ENCODE measurements at regions not wholly inside any gene's neighbourhood (a gene's known extent, or its start where the extent isn't known, plus 50 kb on each side); places are given as distances from the start of the nearest gene placed in this dataset.

- H3K27ac ChIP-seq (ENCODE audit: low read depth in 1 of 2, low read length in 2 of 2) = no peak overlapping the region
- POLR2A ChIA-PET = interaction anchor here (1.1 to 1.6 kb wide), 3 partner anchors 23 to 377 kb away, joined by 3 to 4 read pairs (median 3); no protein-coding TSS in a partner anchor
- CTCF ChIA-PET = no interaction called here
Observed at GRCh38 chr1:234988155-234988517, 140.5 kb downstream of the TOMM20 start.

GRCh38 chr1:234987415-234988154 lies 141.1 kb downstream of the TOMM20 start:
- no peaks in the 10 kb centered on the region for H3K36me3 ChIP-seq (ENCODE audit: insufficient read depth, low read length)
- Mint-ChIP-seq H3K36me3 (ENCODE audit: low read depth) (no peaks in the 10 kb centered on the region), H3K27ac (peak overlapping the region; percentile 8), H3K9me3 (no peaks in the 10 kb centered on the region), H3K4me1 (ENCODE audit: low read depth) (peaks cover 53% of the 10 kb centered on the region), H3K27me3 (no peaks in the 10 kb centered on the region), H3K4me3 (no peak overlapping the region)
- DNase-seq = peak in 2 of 14 experiments; percentile 45 to 58
- H3K27ac ChIP-seq (ENCODE audit: low read depth in 1 of 2, low read length in 2 of 2) = no peak overlapping the region
- ChIA-PET POLR2A (interaction anchor here (0.9 kb wide), 1 partner anchor 614 kb away, joined by 3 read pairs; the partner anchor contains the start of gene COA6), CTCF (interaction anchor here (0.9 kb wide), 1 partner anchor 390 kb away, joined by 3 read pairs; no protein-coding TSS in a partner anchor)
- H3K9me3 ChIP-seq (ENCODE audit: control insufficient read depth in 1 of 2, insufficient read depth in 1 of 2, low read length in 2 of 2) = no peaks in the 10 kb centered on the region
- intact Hi-C loops (cut with DNase I, micrococcal nuclease) = loop anchor here in 1 of 2 experiments (10.0 kb wide), 1 partner anchor 87 kb away; no protein-coding TSS in a partner anchor
- H3K4me3 ChIP-seq (ENCODE audit: low read length) = no peak overlapping the region
- H3K27me3 ChIP-seq (ENCODE audit: control insufficient read depth in 1 of 2, insufficient read depth in 2 of 2, low read length in 2 of 2) = no peaks in the 10 kb centered on the region
- no peak for TF ChIP-seq CTCF (IDR thresholded peaks at IDR 0.05)
- H3K4me1 ChIP-seq (ENCODE audit: insufficient read depth, low read length) = peaks cover 40% of the 10 kb centered on the region
- peak; percentile 24 for ATAC-seq (ENCODE audit: poor library complexity)

More at GRCh38 chr1:234988155-234988517, 140.5 kb downstream of the TOMM20 start:
- H3K4me3 Mint-ChIP-seq = no peak overlapping the region
- peaks cover 53% of the 10 kb centered on the region for H3K4me1 Mint-ChIP-seq (ENCODE audit: low read depth)
- no peak overlapping the region for H3K27ac Mint-ChIP-seq
- H3K9me3 Mint-ChIP-seq = no peaks in the 10 kb centered on the region
- no peaks in the 10 kb centered on the region for H3K36me3 Mint-ChIP-seq (ENCODE audit: low read depth)
- no peaks in the 10 kb centered on the region for H3K27me3 Mint-ChIP-seq
- no peaks in the 10 kb centered on the region for H3K36me3 ChIP-seq (ENCODE audit: insufficient read depth, low read length)
- DNase-seq (no peak), ATAC-seq (ENCODE audit: poor library complexity) (no peak)
- no peak overlapping the region for H3K4me3 ChIP-seq (ENCODE audit: low read length)
- TF ChIP-seq CTCF (IDR thresholded peaks at IDR 0.05) = no peak
- peaks cover 40% of the 10 kb centered on the region for H3K4me1 ChIP-seq (ENCODE audit: insufficient read depth, low read length)
- H3K9me3 ChIP-seq (ENCODE audit: control insufficient read depth in 1 of 2, insufficient read depth in 1 of 2, low read length in 2 of 2) = no peaks in the 10 kb centered on the region
- no peaks in the 10 kb centered on the region for H3K27me3 ChIP-seq (ENCODE audit: control insufficient read depth in 1 of 2, insufficient read depth in 2 of 2, low read length in 2 of 2)
- intact Hi-C loops (cut with DNase I, micrococcal nuclease) = loop anchor here in 1 of 2 experiments (10.0 kb wide), 1 partner anchor 87 kb away; no protein-coding TSS in a partner anchor

GRCh38 chr1:234986750-234987414 lies 141.8 kb downstream of the TOMM20 start:
- CTCF ChIA-PET = interaction anchor here (0.9 kb wide), 1 partner anchor 389 kb away, joined by 3 read pairs; no protein-coding TSS in a partner anchor
- Histone ChIP-seq H3K27ac (ENCODE audit: low read depth in 1 of 2, low read length in 2 of 2) (peak overlapping the region in 1 of 2 donors; percentile 7), H3K27me3 (ENCODE audit: control insufficient read depth in 1 of 2, insufficient read depth in 2 of 2, low read length in 2 of 2) (no peaks in the 10 kb centered on the region)

More at GRCh38 chr1:234986750-234987414, 141.8 kb downstream of the TOMM20 start:
- H3K9me3 ChIP-seq (ENCODE audit: control insufficient read depth in 1 of 2, insufficient read depth in 1 of 2, low read length in 2 of 2) = no peaks in the 10 kb centered on the region
- peaks cover 40% of the 10 kb centered on the region for H3K4me1 ChIP-seq (ENCODE audit: insufficient read depth, low read length)
- H3K36me3 ChIP-seq (ENCODE audit: insufficient read depth, low read length) = no peaks in the 10 kb centered on the region
- TF ChIP-seq CTCF (IDR thresholded peaks at IDR 0.05) = no peak
- POLR2A ChIA-PET = interaction anchor here (0.9 kb wide), 1 partner anchor 613 kb away, joined by 3 read pairs; the partner anchor contains the start of gene COA6
- Mint-ChIP-seq H3K27me3 (no peaks in the 10 kb centered on the region), H3K4me3 (peak overlapping the region; percentile 8), H3K36me3 (ENCODE audit: low read depth) (no peaks in the 10 kb centered on the region), H3K27ac (peak overlapping the region; percentile 8), H3K4me1 (ENCODE audit: low read depth) (peaks cover 56% of the 10 kb centered on the region), H3K9me3 (no peaks in the 10 kb centered on the region)
- intact Hi-C loops (cut with DNase I, micrococcal nuclease) = loop anchor here in 1 of 2 experiments (10.0 kb wide), 1 partner anchor 88 kb away; no protein-coding TSS in a partner anchor
- ATAC-seq (ENCODE audit: poor library complexity) (peak; percentile 32), DNase-seq (no peak)
- H3K4me3 ChIP-seq (ENCODE audit: low read length) = no peak overlapping the region
